ENCODE measurements at regions not wholly inside any gene's neighbourhood (a gene's known extent, or its start where the extent isn't known, plus 50 kb on each side); places are given as distances from the start of the nearest gene placed in this dataset.

GRCh38 chr11:69414773-69415187, 66.7 kb upstream of the LINC01488 start:
- TF ChIP-seq CTCF (IDR thresholded peaks at IDR 0.05 in 2 of 3, conservative IDR thresholded peaks at IDR 0.05 in 1 of 3; ENCODE audit: borderline replicate concordance in 1 of 3, insufficient read depth in 1 of 3, low read depth in 2 of 3, low read length in 2 of 3) (no peak), EZH2phosphoT487 (IDR thresholded peaks at IDR 0.05; ENCODE audit: borderline replicate concordance) (no peak)
